Hepatocyte (in vitro differentiated cells): ENCODE measurements at regions not wholly inside any gene's neighbourhood (a gene's known extent, or its start where the extent isn't known, plus 50 kb on each side); places are given as distances from the start of the nearest gene placed in this dataset.
"Not testable (repeated sequence)": the region's sequence is repeated elsewhere in the genome, so short reads cannot be mapped to it uniquely, and the experiment has no call there.

Experiments
- DNase-seq: peaks from one replicate; pipeline ENCODE4 v3.0.0-alpha.2; 2016; ENCODE audit warnings: low spot score
- H2AFZ ChIP-seq: fragments of 200-600 bp; sonication (generic); 2 replicates; pipeline ENCODE4 v1.6.0; 2016; ENCODE audit warnings: antibody characterized with exemption, mild to moderate bottlenecking
- H3K27ac ChIP-seq: fragments of 200-600 bp; sonication (generic); 2 replicates; pipeline ENCODE4 v1.5.1; 2016; ENCODE audit warnings: mild to moderate bottlenecking
- H3K27me3 ChIP-seq: fragments of 200-600 bp; sonication (generic); 2 replicates; pipeline ENCODE4 v1.6.1; 2016
- H3K36me3 ChIP-seq: fragments of 200-600 bp; sonication (generic); replicated peaks from 2 replicates; pipeline ENCODE4 v1.5.1; 2016; ENCODE audit warnings: low read depth; ENCODE audit not compliant: insufficient read depth
- H3K4me1 ChIP-seq: fragments of 200-600 bp; sonication (generic); 2 replicates; pipeline ENCODE4 v1.5.1; 2016; ENCODE audit warnings: mild to moderate bottlenecking, moderate library complexity; ENCODE audit not compliant: insufficient read depth
- H3K4me2 ChIP-seq: fragments of 200-600 bp; sonication (generic); 2 replicates; pipeline ENCODE4 v1.6.0; 2016
- H3K4me3 ChIP-seq: fragments of 200-600 bp; sonication (generic); 2 replicates; pipeline ENCODE4 v1.5.1; 2016; ENCODE audit warnings: mild to moderate bottlenecking
- H3K79me2 ChIP-seq: fragments of 200-600 bp; sonication (generic); 2 replicates; pipeline ENCODE4 v1.6.0; 2017; ENCODE audit warnings: mild to moderate bottlenecking
- H3K9me2 ChIP-seq: fragments of 200-600 bp; sonication (generic); replicated peaks from 2 replicates; pipeline ENCODE4 v1.6.0; 2017; ENCODE audit warnings: mild to moderate bottlenecking; ENCODE audit not compliant: insufficient read depth
- H3K9me3 ChIP-seq: fragments of 200-600 bp; sonication (generic); 2 replicates; pipeline ENCODE4 v1.5.1; 2016; ENCODE audit warnings: low read depth, mild to moderate bottlenecking
- H4K20me1 ChIP-seq: fragments of 200-600 bp; sonication (generic); 2 replicates; pipeline ENCODE4 v1.6.0; 2016; ENCODE audit warnings: mild to moderate bottlenecking; ENCODE audit not compliant: insufficient read depth, poor library complexity, severe bottlenecking
- EZH2 ChIP-seq: fragments of 200-600 bp; sonication (generic); IDR thresholded peaks from 2 replicates; pipeline ENCODE4 v1.6.1; 2016; ENCODE audit warnings: antibody characterized with exemption, mild to moderate bottlenecking, borderline replicate concordance
- EZH2phosphoT487 ChIP-seq: fragments of 200-600 bp; sonication (generic); IDR thresholded peaks from one replicate; pipeline ENCODE4 v1.6.1; 2018; ENCODE audit warnings: antibody characterized with exemption, mild to moderate bottlenecking, low read depth, moderate library complexity; ENCODE audit not compliant: unreplicated experiment, severe bottlenecking
- WGBS: methylation state at CpG from one replicate; pipeline ENCODE4 v1.1.6; 2016; ENCODE audit warnings: low lambda C conversion rate; ENCODE audit errors: missing lambda C conversion rate; 5-methylcytosine and 5-hydroxymethylcytosine counted together
- TF ChIP-seq, protein P1 (sequence below): fragments of 200-600 bp; sonication (generic); IDR thresholded peaks from 2 replicates; pipeline ENCODE4 v1.5.1; 2016; ENCODE audit warnings: antibody characterized with exemption, mild to moderate bottlenecking; ENCODE audit not compliant: poor library complexity

DNA sequence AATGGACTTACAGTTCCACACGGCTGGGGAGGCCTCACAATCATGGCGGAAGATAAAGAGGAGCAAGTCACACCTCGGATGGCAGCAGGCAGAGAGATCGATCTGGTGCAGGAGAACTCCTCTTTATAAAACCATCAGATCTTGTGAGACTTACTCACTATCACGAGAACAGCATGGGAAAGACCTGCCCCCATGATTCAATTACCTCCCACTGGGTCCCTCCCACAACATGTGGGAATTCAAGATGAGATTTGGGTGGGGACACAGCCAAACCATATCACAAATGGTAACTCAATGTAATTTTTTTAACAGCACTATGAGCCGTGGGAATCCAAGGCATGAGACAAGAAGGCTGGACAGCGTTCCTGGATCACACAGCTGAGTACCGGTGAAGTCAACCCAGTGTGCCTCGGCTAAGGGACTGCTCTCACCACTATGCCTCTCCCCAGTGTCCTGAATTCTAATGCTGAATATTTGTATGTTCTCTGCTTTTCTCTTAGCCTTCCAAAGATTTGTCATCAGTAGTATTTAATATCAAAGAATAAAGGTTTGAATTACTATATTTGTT lies 84.3 kb downstream of the IRS2 start:
- H3K4me2 ChIP-seq: not testable (repeated sequence)

DNA sequence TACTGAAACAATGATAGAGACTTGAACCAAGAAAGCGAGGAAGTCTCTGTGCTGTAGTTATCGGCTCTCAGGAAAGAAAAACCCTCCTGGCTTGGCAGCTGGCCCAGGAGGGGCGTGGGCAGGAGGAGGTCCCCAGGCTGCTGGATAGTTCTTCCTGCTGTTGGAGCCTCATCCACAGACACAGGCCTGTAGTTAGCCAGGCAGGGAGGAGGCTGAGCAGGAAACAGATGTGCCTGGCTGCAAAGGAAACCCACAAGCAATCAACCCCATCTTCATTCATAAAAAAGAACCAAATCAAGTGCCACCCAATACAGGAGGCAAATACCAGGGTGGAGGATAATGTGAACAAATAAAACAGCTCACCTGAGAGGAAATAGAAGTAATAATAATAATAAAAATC lies 86.2 kb downstream of the IRS2 start:
- peak; percentile 77 for DNase-seq
- Histone ChIP-seq H3K9me2 (no peaks in the 10 kb centered on the region), H2AFZ (no peak overlapping the region), H3K36me3 (no peaks in the 10 kb centered on the region), H3K4me3 (no peak overlapping the region), H3K4me1 (no peaks in the 10 kb centered on the region), H3K9me3 (no peaks in the 10 kb centered on the region), H3K27ac (no peak overlapping the region), H3K4me2 (no peak overlapping the region), H3K79me2 (no peaks in the 10 kb centered on the region), H4K20me1 (no peaks in the 10 kb centered on the region), H3K27me3 (no peaks in the 10 kb centered on the region)
- WGBS: 17% methylated on average over 3 of the region's 3 CpGs
- TF ChIP-seq EZH2phosphoT487: no peak
- TF ChIP-seq, protein P1, sequence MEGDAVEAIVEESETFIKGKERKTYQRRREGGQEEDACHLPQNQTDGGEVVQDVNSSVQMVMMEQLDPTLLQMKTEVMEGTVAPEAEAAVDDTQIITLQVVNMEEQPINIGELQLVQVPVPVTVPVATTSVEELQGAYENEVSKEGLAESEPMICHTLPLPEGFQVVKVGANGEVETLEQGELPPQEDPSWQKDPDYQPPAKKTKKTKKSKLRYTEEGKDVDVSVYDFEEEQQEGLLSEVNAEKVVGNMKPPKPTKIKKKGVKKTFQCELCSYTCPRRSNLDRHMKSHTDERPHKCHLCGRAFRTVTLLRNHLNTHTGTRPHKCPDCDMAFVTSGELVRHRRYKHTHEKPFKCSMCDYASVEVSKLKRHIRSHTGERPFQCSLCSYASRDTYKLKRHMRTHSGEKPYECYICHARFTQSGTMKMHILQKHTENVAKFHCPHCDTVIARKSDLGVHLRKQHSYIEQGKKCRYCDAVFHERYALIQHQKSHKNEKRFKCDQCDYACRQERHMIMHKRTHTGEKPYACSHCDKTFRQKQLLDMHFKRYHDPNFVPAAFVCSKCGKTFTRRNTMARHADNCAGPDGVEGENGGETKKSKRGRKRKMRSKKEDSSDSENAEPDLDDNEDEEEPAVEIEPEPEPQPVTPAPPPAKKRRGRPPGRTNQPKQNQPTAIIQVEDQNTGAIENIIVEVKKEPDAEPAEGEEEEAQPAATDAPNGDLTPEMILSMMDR: no peak
- TF ChIP-seq EZH2: no peak

More for the DNA sequence above, 84.3 kb downstream of the IRS2 start:
- not testable (repeated sequence) for DNase-seq, H2AFZ ChIP-seq, H3K4me1 ChIP-seq, H3K79me2 ChIP-seq, H3K4me3 ChIP-seq, H3K9me3 ChIP-seq, H3K36me3 ChIP-seq, H3K27me3 ChIP-seq, H4K20me1 ChIP-seq, H3K27ac ChIP-seq, H3K9me2 ChIP-seq
- WGBS: 91% methylated on average over 9 of the region's 9 CpGs

DNA sequence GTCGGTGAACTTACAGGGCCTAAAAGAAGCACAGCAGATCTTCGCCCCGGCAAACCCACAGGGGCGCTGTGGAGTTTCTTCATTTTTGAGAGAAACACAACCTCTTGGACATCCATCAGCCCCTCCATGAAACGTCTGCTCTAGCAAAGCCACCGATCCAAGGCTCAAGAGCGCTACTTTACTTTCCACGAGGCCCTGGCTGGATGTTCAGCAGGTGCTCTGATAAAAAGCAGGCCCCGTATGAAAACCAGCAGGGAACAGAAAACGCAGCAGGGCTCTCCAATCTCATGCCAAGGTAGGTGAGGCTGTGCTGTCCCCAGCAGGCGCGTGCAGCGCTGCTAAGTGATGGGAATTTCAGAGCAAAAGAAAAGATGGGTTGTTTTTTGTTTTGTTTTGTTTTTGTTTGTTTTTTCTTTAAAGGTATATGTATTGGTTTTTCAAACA lies 86.7 kb downstream of the IRS2 start:
- WGBS: 83% methylated on average over 13 of the region's 13 CpGs
- no peak overlapping the region for H3K4me2 ChIP-seq
- no peaks in the 10 kb centered on the region for H3K9me2 ChIP-seq
- no peaks in the 10 kb centered on the region for H3K79me2 ChIP-seq
- no peaks in the 10 kb centered on the region for H3K9me3 ChIP-seq
- H3K36me3 ChIP-seq: no peaks in the 10 kb centered on the region
- no peak overlapping the region for H3K27ac ChIP-seq
- no peaks in the 10 kb centered on the region for H3K27me3 ChIP-seq
- peaks cover 3% of the 10 kb centered on the region for H3K4me1 ChIP-seq
- DNase-seq: no peak
- H3K4me3 ChIP-seq: no peak overlapping the region
- TF ChIP-seq EZH2phosphoT487 (no peak), EZH2 (no peak)
- H4K20me1 ChIP-seq: no peaks in the 10 kb centered on the region
- no peak overlapping the region for H2AFZ ChIP-seq

DNA sequence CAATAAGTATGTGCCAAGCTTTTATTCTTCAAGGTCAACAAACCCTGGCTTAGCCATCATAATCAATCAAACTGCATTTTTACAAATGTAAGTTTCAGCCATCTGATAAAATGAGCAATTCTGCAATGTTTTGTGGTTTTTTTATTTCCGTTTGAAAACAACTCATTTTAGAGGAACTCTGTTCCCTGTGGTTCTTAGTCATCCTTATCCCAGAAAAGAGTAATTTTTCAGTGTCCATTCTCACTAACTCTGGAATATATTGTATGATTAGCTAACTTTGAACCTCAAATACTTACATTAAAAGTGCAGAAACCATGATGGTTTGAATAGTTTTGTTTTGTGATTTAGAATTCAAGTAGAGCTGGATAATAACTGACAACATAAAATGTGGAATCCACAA lies 87.6 kb downstream of the IRS2 start:
- no peak overlapping the region for H3K4me2 ChIP-seq
- H3K27ac ChIP-seq: no peak overlapping the region
- no peaks in the 10 kb centered on the region for H3K9me2 ChIP-seq
- 84% methylated on average over 1 of the region's 1 CpG for WGBS
- no peaks in the 10 kb centered on the region for H3K36me3 ChIP-seq
- H3K27me3 ChIP-seq: no peaks in the 10 kb centered on the region
- H3K4me1 ChIP-seq: peaks cover 3% of the 10 kb centered on the region
- DNase-seq: no peak
- no peaks in the 10 kb centered on the region for H3K9me3 ChIP-seq
- TF ChIP-seq EZH2: no peak
- TF ChIP-seq, protein P1: no peak
- no peak for TF ChIP-seq EZH2phosphoT487
- no peak overlapping the region for H3K4me3 ChIP-seq
- no peaks in the 10 kb centered on the region for H4K20me1 ChIP-seq
- no peaks in the 10 kb centered on the region for H3K79me2 ChIP-seq
- H2AFZ ChIP-seq: no peak overlapping the region

DNA sequence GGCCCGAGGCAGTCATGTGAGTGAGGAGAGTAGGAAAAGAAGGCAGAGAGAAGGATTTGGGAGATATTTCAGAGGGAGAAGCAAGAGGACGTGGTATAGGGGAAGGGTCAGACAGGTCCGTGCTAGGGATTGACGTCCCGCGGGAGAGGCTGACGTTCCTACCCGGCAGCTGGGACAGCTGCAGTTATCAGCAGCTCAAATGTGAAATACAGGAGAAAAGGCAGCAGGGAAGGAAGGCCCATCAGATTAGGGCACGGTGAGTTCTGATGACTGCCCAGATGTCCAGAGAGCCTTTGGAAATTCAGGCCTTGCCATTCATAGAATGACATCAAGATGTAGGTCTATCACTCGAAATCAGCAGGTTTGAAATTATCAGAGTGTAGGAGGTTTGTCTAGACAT lies 88.4 kb downstream of the IRS2 start:
- H3K9me3 ChIP-seq: no peaks in the 10 kb centered on the region
- no peak overlapping the region for H2AFZ ChIP-seq
- H3K79me2 ChIP-seq: no peaks in the 10 kb centered on the region
- H3K4me1 ChIP-seq: peaks cover 3% of the 10 kb centered on the region
- no peak overlapping the region for H3K27ac ChIP-seq
- no peaks in the 10 kb centered on the region for H4K20me1 ChIP-seq
- H3K4me3 ChIP-seq: no peak overlapping the region
- H3K9me2 ChIP-seq: no peaks in the 10 kb centered on the region
- 94% methylated on average over 10 of the region's 10 CpGs for WGBS
- TF ChIP-seq EZH2 (no peak), EZH2phosphoT487 (no peak)
- TF ChIP-seq, protein P1: no peak
- H3K36me3 ChIP-seq: no peaks in the 10 kb centered on the region
- DNase-seq: no peak
- no peak overlapping the region for H3K4me2 ChIP-seq
- no peaks in the 10 kb centered on the region for H3K27me3 ChIP-seq
